ENCODE measurements at regions not wholly inside any gene's neighbourhood (a gene's known extent, or its start where the extent isn't known, plus 50 kb on each side); places are given as distances from the start of the nearest gene placed in this dataset.

- no peak for TF ChIP-seq EZH2 (IDR thresholded peaks at IDR 0.05)
- no peak for TF ChIP-seq POLR2AphosphoS5 (IDR thresholded peaks at IDR 0.05; ENCODE audit: borderline replicate concordance, low read depth, low read length)
These were observed 143.3 kb downstream of the ZFP36L2 start for GRCh38 chr2:43082903-43083677.

Data from SK-N-MC (cell line).